Esophagus squamous epithelium (tissue), 4 donors: ENCODE measurements at regions not wholly inside any gene's neighbourhood (a gene's known extent, or its start where the extent isn't known, plus 50 kb on each side); places are given as distances from the start of the nearest gene placed in this dataset.

Experiments used
- POLR2A ChIP-seq, 4 donors: fragments of 450-650 bp; IDR thresholded peaks; one replicate each; pipeline ENCODE4 v1.6.1; 2017; ENCODE audit warnings: antibody characterized with exemption in 4 of 4, mild to moderate bottlenecking in 4 of 4, moderate library complexity in 3 of 4
- TF ChIP-seq, protein P1 (sequence below), 6 experiments: fragments of 450-650 bp in 4 of 6; fragments of 200-600 bp in 2 of 6; sonication (generic) in 2 of 6; IDR thresholded peaks; one replicate each; pipeline ENCODE4 v1.5.1; 2016 to 2019; ENCODE audit warnings: antibody characterized with exemption in 6 of 6, mild to moderate bottlenecking in 4 of 6, moderate library complexity in 4 of 6

DNA sequence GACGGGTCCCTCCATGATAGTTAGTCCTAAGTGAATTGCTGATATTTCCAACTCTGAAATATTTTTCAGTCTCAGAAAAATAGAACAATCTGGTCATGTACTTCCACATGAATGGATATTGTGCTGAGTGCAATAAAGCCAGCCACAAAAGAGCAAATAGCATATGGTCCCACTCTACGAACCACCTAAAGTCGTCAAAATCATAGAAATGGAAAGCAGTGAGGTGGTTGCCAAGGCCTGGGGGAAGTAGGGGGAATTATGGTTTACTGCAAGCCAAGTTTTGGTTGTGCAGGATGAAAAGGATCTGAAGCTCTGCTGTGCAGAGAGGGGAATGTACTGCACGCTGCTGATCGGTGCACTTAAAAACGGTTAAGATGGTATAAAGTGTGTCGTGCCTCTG lies 313.8 kb upstream of the ADARB2 start:
- TF ChIP-seq POLR2A (IDR thresholded peaks at IDR 0.05) = no peak
- TF ChIP-seq, protein P1, sequence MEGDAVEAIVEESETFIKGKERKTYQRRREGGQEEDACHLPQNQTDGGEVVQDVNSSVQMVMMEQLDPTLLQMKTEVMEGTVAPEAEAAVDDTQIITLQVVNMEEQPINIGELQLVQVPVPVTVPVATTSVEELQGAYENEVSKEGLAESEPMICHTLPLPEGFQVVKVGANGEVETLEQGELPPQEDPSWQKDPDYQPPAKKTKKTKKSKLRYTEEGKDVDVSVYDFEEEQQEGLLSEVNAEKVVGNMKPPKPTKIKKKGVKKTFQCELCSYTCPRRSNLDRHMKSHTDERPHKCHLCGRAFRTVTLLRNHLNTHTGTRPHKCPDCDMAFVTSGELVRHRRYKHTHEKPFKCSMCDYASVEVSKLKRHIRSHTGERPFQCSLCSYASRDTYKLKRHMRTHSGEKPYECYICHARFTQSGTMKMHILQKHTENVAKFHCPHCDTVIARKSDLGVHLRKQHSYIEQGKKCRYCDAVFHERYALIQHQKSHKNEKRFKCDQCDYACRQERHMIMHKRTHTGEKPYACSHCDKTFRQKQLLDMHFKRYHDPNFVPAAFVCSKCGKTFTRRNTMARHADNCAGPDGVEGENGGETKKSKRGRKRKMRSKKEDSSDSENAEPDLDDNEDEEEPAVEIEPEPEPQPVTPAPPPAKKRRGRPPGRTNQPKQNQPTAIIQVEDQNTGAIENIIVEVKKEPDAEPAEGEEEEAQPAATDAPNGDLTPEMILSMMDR (IDR thresholded peaks at IDR 0.05) = no peak
